ENCODE measurements at regions not wholly inside any gene's neighbourhood (a gene's known extent, or its start where the extent isn't known, plus 50 kb on each side); places are given as distances from the start of the nearest gene placed in this dataset.

- TF ChIP-seq, protein P1, sequence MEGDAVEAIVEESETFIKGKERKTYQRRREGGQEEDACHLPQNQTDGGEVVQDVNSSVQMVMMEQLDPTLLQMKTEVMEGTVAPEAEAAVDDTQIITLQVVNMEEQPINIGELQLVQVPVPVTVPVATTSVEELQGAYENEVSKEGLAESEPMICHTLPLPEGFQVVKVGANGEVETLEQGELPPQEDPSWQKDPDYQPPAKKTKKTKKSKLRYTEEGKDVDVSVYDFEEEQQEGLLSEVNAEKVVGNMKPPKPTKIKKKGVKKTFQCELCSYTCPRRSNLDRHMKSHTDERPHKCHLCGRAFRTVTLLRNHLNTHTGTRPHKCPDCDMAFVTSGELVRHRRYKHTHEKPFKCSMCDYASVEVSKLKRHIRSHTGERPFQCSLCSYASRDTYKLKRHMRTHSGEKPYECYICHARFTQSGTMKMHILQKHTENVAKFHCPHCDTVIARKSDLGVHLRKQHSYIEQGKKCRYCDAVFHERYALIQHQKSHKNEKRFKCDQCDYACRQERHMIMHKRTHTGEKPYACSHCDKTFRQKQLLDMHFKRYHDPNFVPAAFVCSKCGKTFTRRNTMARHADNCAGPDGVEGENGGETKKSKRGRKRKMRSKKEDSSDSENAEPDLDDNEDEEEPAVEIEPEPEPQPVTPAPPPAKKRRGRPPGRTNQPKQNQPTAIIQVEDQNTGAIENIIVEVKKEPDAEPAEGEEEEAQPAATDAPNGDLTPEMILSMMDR (tag by site-specific recombination; IDR thresholded peaks at IDR 0.05): no peak
- TF ChIP-seq MZF1 (tag by site-specific recombination; IDR thresholded peaks at IDR 0.05; ENCODE audit: borderline replicate concordance): no peak
- no peak for TF ChIP-seq PBX3 (CRISPR knock-in tag; IDR thresholded peaks at IDR 0.05)
- TF ChIP-seq KLF1 (tag by site-specific recombination; IDR thresholded peaks at IDR 0.05): no peak
- TF ChIP-seq, protein P2, sequence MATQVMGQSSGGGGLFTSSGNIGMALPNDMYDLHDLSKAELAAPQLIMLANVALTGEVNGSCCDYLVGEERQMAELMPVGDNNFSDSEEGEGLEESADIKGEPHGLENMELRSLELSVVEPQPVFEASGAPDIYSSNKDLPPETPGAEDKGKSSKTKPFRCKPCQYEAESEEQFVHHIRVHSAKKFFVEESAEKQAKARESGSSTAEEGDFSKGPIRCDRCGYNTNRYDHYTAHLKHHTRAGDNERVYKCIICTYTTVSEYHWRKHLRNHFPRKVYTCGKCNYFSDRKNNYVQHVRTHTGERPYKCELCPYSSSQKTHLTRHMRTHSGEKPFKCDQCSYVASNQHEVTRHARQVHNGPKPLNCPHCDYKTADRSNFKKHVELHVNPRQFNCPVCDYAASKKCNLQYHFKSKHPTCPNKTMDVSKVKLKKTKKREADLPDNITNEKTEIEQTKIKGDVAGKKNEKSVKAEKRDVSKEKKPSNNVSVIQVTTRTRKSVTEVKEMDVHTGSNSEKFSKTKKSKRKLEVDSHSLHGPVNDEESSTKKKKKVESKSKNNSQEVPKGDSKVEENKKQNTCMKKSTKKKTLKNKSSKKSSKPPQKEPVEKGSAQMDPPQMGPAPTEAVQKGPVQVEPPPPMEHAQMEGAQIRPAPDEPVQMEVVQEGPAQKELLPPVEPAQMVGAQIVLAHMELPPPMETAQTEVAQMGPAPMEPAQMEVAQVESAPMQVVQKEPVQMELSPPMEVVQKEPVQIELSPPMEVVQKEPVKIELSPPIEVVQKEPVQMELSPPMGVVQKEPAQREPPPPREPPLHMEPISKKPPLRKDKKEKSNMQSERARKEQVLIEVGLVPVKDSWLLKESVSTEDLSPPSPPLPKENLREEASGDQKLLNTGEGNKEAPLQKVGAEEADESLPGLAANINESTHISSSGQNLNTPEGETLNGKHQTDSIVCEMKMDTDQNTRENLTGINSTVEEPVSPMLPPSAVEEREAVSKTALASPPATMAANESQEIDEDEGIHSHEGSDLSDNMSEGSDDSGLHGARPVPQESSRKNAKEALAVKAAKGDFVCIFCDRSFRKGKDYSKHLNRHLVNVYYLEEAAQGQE (tag by site-specific recombination; IDR thresholded peaks at IDR 0.05): no peak
- TF ChIP-seq, protein P3, sequence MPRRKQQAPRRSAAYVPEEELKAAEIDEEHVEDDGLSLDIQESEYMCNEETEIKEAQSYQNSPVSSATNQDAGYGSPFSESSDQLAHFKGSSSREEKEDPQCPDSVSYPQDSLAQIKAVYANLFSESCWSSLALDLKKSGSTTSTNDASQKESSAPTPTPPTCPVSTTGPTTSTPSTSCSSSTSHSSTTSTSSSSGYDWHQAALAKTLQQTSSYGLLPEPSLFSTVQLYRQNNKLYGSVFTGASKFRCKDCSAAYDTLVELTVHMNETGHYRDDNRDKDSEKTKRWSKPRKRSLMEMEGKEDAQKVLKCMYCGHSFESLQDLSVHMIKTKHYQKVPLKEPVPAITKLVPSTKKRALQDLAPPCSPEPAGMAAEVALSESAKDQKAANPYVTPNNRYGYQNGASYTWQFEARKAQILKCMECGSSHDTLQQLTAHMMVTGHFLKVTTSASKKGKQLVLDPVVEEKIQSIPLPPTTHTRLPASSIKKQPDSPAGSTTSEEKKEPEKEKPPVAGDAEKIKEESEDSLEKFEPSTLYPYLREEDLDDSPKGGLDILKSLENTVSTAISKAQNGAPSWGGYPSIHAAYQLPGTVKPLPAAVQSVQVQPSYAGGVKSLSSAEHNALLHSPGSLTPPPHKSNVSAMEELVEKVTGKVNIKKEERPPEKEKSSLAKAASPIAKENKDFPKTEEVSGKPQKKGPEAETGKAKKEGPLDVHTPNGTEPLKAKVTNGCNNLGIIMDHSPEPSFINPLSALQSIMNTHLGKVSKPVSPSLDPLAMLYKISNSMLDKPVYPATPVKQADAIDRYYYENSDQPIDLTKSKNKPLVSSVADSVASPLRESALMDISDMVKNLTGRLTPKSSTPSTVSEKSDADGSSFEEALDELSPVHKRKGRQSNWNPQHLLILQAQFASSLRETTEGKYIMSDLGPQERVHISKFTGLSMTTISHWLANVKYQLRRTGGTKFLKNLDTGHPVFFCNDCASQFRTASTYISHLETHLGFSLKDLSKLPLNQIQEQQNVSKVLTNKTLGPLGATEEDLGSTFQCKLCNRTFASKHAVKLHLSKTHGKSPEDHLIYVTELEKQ (tag by site-specific recombination; IDR thresholded peaks at IDR 0.05; ENCODE audit: borderline replicate concordance): no peak
- no peak for TF ChIP-seq ZBTB17 (tag by site-specific recombination; IDR thresholded peaks at IDR 0.05)
- TF ChIP-seq, protein P4, sequence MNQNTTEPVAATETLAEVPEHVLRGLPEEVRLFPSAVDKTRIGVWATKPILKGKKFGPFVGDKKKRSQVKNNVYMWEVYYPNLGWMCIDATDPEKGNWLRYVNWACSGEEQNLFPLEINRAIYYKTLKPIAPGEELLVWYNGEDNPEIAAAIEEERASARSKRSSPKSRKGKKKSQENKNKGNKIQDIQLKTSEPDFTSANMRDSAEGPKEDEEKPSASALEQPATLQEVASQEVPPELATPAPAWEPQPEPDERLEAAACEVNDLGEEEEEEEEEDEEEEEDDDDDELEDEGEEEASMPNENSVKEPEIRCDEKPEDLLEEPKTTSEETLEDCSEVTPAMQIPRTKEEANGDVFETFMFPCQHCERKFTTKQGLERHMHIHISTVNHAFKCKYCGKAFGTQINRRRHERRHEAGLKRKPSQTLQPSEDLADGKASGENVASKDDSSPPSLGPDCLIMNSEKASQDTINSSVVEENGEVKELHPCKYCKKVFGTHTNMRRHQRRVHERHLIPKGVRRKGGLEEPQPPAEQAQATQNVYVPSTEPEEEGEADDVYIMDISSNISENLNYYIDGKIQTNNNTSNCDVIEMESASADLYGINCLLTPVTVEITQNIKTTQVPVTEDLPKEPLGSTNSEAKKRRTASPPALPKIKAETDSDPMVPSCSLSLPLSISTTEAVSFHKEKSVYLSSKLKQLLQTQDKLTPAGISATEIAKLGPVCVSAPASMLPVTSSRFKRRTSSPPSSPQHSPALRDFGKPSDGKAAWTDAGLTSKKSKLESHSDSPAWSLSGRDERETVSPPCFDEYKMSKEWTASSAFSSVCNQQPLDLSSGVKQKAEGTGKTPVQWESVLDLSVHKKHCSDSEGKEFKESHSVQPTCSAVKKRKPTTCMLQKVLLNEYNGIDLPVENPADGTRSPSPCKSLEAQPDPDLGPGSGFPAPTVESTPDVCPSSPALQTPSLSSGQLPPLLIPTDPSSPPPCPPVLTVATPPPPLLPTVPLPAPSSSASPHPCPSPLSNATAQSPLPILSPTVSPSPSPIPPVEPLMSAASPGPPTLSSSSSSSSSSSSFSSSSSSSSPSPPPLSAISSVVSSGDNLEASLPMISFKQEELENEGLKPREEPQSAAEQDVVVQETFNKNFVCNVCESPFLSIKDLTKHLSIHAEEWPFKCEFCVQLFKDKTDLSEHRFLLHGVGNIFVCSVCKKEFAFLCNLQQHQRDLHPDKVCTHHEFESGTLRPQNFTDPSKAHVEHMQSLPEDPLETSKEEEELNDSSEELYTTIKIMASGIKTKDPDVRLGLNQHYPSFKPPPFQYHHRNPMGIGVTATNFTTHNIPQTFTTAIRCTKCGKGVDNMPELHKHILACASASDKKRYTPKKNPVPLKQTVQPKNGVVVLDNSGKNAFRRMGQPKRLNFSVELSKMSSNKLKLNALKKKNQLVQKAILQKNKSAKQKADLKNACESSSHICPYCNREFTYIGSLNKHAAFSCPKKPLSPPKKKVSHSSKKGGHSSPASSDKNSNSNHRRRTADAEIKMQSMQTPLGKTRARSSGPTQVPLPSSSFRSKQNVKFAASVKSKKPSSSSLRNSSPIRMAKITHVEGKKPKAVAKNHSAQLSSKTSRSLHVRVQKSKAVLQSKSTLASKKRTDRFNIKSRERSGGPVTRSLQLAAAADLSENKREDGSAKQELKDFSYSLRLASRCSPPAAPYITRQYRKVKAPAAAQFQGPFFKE (tag by site-specific recombination; IDR thresholded peaks at IDR 0.05; ENCODE audit: borderline replicate concordance): no peak
- no peak for TF ChIP-seq ZNF510 (tag by site-specific recombination; IDR thresholded peaks at IDR 0.05; ENCODE audit: insufficient replicate concordance)
- TF ChIP-seq, protein P5, sequence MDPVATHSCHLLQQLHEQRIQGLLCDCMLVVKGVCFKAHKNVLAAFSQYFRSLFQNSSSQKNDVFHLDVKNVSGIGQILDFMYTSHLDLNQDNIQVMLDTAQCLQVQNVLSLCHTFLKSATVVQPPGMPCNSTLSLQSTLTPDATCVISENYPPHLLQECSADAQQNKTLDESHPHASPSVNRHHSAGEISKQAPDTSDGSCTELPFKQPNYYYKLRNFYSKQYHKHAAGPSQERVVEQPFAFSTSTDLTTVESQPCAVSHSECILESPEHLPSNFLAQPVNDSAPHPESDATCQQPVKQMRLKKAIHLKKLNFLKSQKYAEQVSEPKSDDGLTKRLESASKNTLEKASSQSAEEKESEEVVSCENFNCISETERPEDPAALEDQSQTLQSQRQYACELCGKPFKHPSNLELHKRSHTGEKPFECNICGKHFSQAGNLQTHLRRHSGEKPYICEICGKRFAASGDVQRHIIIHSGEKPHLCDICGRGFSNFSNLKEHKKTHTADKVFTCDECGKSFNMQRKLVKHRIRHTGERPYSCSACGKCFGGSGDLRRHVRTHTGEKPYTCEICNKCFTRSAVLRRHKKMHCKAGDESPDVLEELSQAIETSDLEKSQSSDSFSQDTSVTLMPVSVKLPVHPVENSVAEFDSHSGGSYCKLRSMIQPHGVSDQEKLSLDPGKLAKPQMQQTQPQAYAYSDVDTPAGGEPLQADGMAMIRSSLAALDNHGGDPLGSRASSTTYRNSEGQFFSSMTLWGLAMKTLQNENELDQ (tag by site-specific recombination; IDR thresholded peaks at IDR 0.05; ENCODE audit: low read depth): no peak
- no peak for TF ChIP-seq ZNF302 (tag by site-specific recombination; IDR thresholded peaks at IDR 0.05; ENCODE audit: low read depth)
Measured at GRCh38 chr9:129432297-129433154, 188.4 kb downstream of the C9orf50 start.
